HUES64 (cell line): ENCODE measurements at regions not wholly inside any gene's neighbourhood (a gene's known extent, or its start where the extent isn't known, plus 50 kb on each side); places are given as distances from the start of the nearest gene placed in this dataset.

Experiments
- H3K27ac ChIP-seq: 2 replicates; pipeline ENCODE4 v1.7.0; 2013; ENCODE audit warnings: low read depth, low read length, inconsistent platforms
- H3K27me3 ChIP-seq: 2 replicates; pipeline ENCODE4 v1.6.1; 2013; ENCODE audit warnings: mild to moderate bottlenecking, low read length; ENCODE audit not compliant: insufficient read depth
- H3K36me3 ChIP-seq: 2 replicates; pipeline ENCODE4 v1.6.1; 2013; ENCODE audit warnings: mild to moderate bottlenecking, low read length; ENCODE audit not compliant: insufficient read depth
- H3K4me1 ChIP-seq: 2 replicates; pipeline ENCODE4 v1.6.1; 2013; ENCODE audit warnings: mild to moderate bottlenecking, low read length, moderate library complexity; ENCODE audit not compliant: insufficient read depth
- H3K4me3 ChIP-seq: 2 replicates; pipeline ENCODE4 v1.5.1; 2013; ENCODE audit warnings: mild to moderate bottlenecking, low read length, moderate library complexity
- H3K9ac ChIP-seq: 2 replicates; pipeline ENCODE4 v1.6.1; 2013; ENCODE audit warnings: mild to moderate bottlenecking, low read depth, low read length
- H3K9me3 ChIP-seq: 2 replicates; pipeline ENCODE4 v1.6.1; 2013; ENCODE audit warnings: low read depth, low read length; ENCODE audit not compliant: insufficient read depth
- WGBS: fragments of 150-250, 120-280 bp; methylation state at CpG from one replicate; pipeline ENCODE4 v1.1.7; 2013; ENCODE audit warnings: missing lambda C conversion rate; 5-methylcytosine and 5-hydroxymethylcytosine counted together

- H3K36me3 ChIP-seq: no peaks in the 10 kb centered on the region
- no peaks in the 10 kb centered on the region for H3K27me3 ChIP-seq
- no peaks in the 10 kb centered on the region for H3K4me1 ChIP-seq
- no peak overlapping the region for H3K9ac ChIP-seq
- H3K4me3 ChIP-seq: no peak overlapping the region
- H3K9me3 ChIP-seq: no peaks in the 10 kb centered on the region
- WGBS: 100% methylated on average over 1 of the region's 1 CpG
- H3K27ac ChIP-seq: no peak overlapping the region
Measured at GRCh38 chr5:85168474-85168873, 783.8 kb upstream of the EDIL3 start.

DNA sequence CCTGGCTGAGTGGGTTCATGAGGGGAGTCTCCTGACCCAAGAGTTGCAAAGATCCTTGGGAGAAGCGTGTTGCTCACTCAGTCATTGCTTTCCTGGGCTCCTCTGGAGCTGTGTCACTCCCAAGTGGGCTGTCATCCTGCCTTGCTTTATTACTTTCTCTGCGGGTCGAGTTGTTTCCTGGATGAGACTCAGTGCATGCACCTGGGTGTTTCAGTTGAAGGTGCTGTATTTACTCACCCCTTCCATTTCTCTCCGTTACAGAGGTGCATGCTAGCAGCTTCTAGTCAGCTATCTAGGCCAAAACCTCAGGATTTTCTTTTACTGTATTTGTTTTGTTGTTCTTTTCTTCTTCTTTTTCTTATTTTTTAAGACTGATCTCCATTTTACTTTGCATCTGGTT, 785.5 kb upstream of the EDIL3 start:
- H3K27me3 ChIP-seq: no peaks in the 10 kb centered on the region
- no peak overlapping the region for H3K27ac ChIP-seq
- H3K36me3 ChIP-seq: no peaks in the 10 kb centered on the region
- WGBS: 91% methylated on average over 4 of the region's 4 CpGs
- no peak overlapping the region for H3K9ac ChIP-seq
- no peaks in the 10 kb centered on the region for H3K4me1 ChIP-seq
- no peak overlapping the region for H3K4me3 ChIP-seq
- H3K9me3 ChIP-seq: no peaks in the 10 kb centered on the region

DNA sequence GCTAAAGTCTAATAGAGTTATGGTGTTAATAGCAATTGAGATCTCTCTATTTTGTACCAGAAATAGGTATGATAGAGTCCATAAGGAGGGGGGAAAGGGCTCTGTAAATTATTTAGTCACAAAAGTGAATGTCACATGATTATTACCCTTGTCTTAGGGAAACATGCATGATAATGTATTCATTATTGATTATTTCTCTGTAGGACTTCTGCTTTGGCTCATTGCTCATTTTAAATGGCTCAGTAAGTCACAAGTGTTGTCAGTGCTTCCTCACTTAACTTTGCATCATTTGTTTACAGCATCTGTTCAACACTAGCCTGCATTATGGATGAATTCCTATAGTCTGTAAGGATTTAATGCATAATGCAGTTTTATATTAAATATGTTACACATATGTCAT, 788.8 kb upstream of the EDIL3 start:
- Histone ChIP-seq H3K4me1 (no peaks in the 10 kb centered on the region), H3K4me3 (no peak overlapping the region), H3K27ac (no peak overlapping the region), H3K36me3 (no peaks in the 10 kb centered on the region), H3K9me3 (no peaks in the 10 kb centered on the region), H3K9ac (no peak overlapping the region), H3K27me3 (no peaks in the 10 kb centered on the region)

DNA sequence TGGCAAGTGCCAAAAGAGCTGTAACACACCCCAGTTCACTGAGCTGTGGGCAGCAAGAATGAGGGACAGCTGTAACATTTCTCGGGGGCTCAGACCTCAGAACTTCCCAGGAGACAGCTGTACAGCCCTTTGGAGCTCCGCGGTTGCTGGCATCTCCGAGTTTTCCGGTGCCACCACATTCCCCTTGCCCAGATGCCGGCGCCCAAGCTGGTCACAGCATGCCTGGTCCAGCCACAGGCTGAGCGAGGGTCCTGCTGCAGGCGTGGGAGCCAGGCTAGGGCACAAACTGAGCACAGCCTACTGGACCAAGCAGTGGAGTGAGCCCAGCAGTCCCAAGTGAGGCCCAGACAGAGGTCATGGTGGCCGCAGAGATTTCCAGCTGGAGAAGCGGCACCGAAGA, 797.7 kb upstream of the EDIL3 start:
- Histone ChIP-seq H3K27ac (no peak overlapping the region), H3K4me3 (no peak overlapping the region), H3K9ac (no peak overlapping the region), H3K9me3 (no peaks in the 10 kb centered on the region), H3K36me3 (no peaks in the 10 kb centered on the region), H3K4me1 (no peaks in the 10 kb centered on the region), H3K27me3 (no peaks in the 10 kb centered on the region)
- 95% methylated on average over 12 of the region's 12 CpGs for WGBS

GRCh38 chr5:85204289-85204688, 819.6 kb upstream of the EDIL3 start:
- Histone ChIP-seq H3K4me1 (no peaks in the 10 kb centered on the region), H3K27me3 (no peaks in the 10 kb centered on the region), H3K9ac (no peak overlapping the region), H3K4me3 (no peak overlapping the region), H3K27ac (no peak overlapping the region), H3K9me3 (no peaks in the 10 kb centered on the region), H3K36me3 (no peaks in the 10 kb centered on the region)
- WGBS: 95% methylated on average over 10 of the region's 11 CpGs

- H3K27ac ChIP-seq: no peak overlapping the region
- no peaks in the 10 kb centered on the region for H3K27me3 ChIP-seq
- H3K4me3 ChIP-seq: no peak overlapping the region
- H3K9ac ChIP-seq: no peak overlapping the region
- WGBS: 100% methylated on average over 1 of the region's 1 CpG
- no peaks in the 10 kb centered on the region for H3K9me3 ChIP-seq
- H3K36me3 ChIP-seq: no peaks in the 10 kb centered on the region
- no peaks in the 10 kb centered on the region for H3K4me1 ChIP-seq
Measured at GRCh38 chr5:85205430-85205829, 820.8 kb upstream of the EDIL3 start.

- H3K9me3 ChIP-seq: no peaks in the 10 kb centered on the region
- H3K4me3 ChIP-seq: no peak overlapping the region
- no peaks in the 10 kb centered on the region for H3K27me3 ChIP-seq
- H3K9ac ChIP-seq: no peak overlapping the region
- no peaks in the 10 kb centered on the region for H3K4me1 ChIP-seq
- 100% methylated on average over 1 of the region's 1 CpG for WGBS
- no peaks in the 10 kb centered on the region for H3K36me3 ChIP-seq
- H3K27ac ChIP-seq: no peak overlapping the region
Measured at GRCh38 chr5:85225388-85225787, 840.7 kb upstream of the EDIL3 start.

- H3K36me3 ChIP-seq: no peaks in the 10 kb centered on the region
- H3K9me3 ChIP-seq: 0 out of 2 replicates have a peak, but pooled peaks cover 10% of the 10 kb centered on the region
- 95% methylated on average over 2 of the region's 2 CpGs for WGBS
- H3K4me3 ChIP-seq: no peak overlapping the region
- no peak overlapping the region for H3K27ac ChIP-seq
- no peaks in the 10 kb centered on the region for H3K4me1 ChIP-seq
- H3K9ac ChIP-seq: no peak overlapping the region
- H3K27me3 ChIP-seq: no peaks in the 10 kb centered on the region
Measured at GRCh38 chr5:85249204-85249603, 864.5 kb upstream of the EDIL3 start.

DNA sequence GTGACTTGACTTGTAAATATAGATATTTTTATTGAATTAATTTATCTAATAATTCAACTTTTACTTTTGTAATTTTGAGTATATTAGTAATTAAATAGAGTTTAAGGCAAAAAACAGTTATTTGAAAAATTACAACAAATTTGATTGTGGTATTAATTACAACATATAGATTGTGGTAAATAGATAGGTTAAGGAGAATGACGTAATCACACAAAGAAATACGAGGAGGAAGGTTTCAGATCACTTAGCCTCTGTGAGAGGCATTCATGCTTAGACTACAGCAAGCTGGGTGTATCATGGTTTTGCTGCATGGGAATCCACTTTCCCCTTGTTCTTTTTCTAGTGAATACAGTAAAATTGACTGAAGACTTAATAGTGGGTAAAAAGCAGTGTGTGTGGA, 878.4 kb upstream of the EDIL3 start:
- 97% methylated on average over 2 of the region's 2 CpGs for WGBS
- no peaks in the 10 kb centered on the region for H3K9me3 ChIP-seq
- H3K4me3 ChIP-seq: no peak overlapping the region
- H3K4me1 ChIP-seq: no peaks in the 10 kb centered on the region
- no peak overlapping the region for H3K9ac ChIP-seq
- no peaks in the 10 kb centered on the region for H3K27me3 ChIP-seq
- H3K27ac ChIP-seq: no peak overlapping the region
- H3K36me3 ChIP-seq: no peaks in the 10 kb centered on the region

GRCh38 chr5:85266692-85267091, 882.0 kb upstream of the EDIL3 start:
- H3K27ac ChIP-seq: no peak overlapping the region
- no peaks in the 10 kb centered on the region for H3K9me3 ChIP-seq
- WGBS: no CpG with 5 or more reads among the region's 1 CpG
- no peak overlapping the region for H3K9ac ChIP-seq
- H3K4me1 ChIP-seq: no peaks in the 10 kb centered on the region
- no peak overlapping the region for H3K4me3 ChIP-seq
- H3K36me3 ChIP-seq: no peaks in the 10 kb centered on the region
- no peaks in the 10 kb centered on the region for H3K27me3 ChIP-seq

DNA sequence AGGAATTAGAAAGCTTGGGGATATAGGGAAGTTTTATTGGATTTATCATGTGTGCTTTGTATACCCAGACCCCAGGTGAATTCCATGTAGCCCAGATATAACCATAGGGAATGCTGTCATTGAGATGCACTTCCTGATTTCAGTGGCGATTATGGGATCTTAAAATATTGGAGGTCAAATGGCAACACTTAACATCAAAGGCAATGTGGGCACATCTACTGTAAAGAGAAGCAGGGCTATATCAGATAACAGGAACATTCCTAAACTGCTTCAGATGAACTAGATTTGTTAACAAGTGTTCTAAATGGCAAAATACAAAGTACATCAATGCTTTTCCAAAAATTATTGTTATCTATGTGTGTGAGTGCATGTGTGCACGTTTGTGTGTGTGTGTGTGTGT, 883.5 kb upstream of the EDIL3 start:
- Histone ChIP-seq H3K27ac (no peak overlapping the region), H3K4me3 (no peak overlapping the region), H3K27me3 (no peaks in the 10 kb centered on the region), H3K36me3 (no peaks in the 10 kb centered on the region), H3K9ac (no peak overlapping the region), H3K4me1 (no peaks in the 10 kb centered on the region), H3K9me3 (no peaks in the 10 kb centered on the region)
- WGBS: 97% methylated on average over 2 of the region's 2 CpGs

- no peaks in the 10 kb centered on the region for H3K27me3 ChIP-seq
- H3K9me3 ChIP-seq: no peaks in the 10 kb centered on the region
- H3K4me1 ChIP-seq: no peaks in the 10 kb centered on the region
- no peak overlapping the region for H3K4me3 ChIP-seq
- no peak overlapping the region for H3K27ac ChIP-seq
- WGBS: 93% methylated on average over 1 of the region's 1 CpG
- no peak overlapping the region for H3K9ac ChIP-seq
- H3K36me3 ChIP-seq: no peaks in the 10 kb centered on the region
Measured at GRCh38 chr5:85278193-85278592, 893.5 kb upstream of the EDIL3 start.
